HUDEP-2 (cell line): ENCODE measurements at regions not wholly inside any gene's neighbourhood (a gene's known extent, or its start where the extent isn't known, plus 50 kb on each side); places are given as distances from the start of the nearest gene placed in this dataset.
"Not testable (repeated sequence)": the region's sequence is repeated elsewhere in the genome, so short reads cannot be mapped to it uniquely, and the experiment has no call there.

Experiments
- DNase-seq, 76 experiments: peaks; one replicate each; lab custom pipeline; 2025; ENCODE audit not compliant: unreplicated experiment in 76 of 76; lab: John Stamatoyannopoulos, UW

DNA sequence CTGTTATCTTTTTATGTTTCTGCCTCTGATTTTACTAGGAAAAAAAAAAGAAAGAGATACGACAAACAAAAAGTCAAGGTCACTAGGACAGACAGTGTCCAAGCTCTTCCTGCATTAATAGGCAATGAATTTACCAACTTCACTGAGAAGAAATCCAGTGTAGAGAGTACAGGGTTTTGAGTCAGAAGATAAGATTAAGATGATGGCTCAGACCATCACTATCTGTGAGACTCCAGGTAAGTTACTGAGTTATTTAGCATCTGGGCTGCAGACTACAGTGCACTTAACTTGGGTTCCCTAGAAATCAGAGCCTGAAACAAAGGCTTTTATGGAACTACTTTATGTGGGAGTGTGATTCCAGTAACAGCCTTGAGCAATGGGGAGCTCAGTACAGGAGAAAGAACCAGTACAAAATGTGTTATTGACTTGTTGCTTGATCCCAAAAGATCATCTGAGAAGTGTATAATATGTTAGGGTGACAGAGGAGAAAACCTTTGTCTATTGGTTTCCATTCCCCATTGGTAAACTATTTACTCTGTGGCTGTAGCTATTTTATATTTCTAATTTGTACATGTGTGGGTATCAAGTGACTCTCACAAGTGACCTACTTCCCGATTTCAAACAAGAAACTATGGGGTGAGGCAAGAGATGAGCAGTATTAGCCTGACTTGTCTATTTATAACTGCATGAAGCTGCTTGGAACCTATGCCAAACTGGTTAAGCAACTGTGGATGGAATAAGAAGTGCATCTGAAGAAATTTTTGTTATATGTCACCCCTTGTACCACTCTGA lies 395.8 kb downstream of the RAB38 start:
- DNase-seq, result no peak

DNA sequence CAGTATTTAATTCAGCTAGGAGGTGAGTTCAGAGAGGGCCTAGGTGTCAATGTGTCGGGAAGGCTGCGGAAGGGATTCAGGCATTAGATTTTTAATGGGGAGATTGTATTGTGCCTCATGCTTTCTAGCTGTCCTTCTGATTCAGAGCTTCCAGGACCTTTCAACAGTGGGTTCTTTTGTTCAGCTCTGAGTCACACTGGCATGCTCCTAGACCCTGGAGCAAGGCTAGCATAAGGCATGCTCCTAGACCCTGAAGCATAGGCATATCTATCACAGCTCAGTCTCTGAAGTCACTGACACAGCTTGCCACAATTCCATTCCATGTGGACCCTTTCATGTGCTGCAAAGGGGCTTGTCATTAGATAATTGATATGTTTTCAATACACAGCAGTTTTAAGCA lies 396.9 kb downstream of the RAB38 start:
- DNase-seq, result no peak

- DNase-seq, result peak in 5 of 76 experiments; percentile 1 to 6 (median 5)
Measured at GRCh38 chr11:87775036-87775435, 400.2 kb downstream of the RAB38 start.

- no peak for DNase-seq
Measured at GRCh38 chr11:87769661-87770060, 405.6 kb downstream of the RAB38 start.

GRCh38 chr11:87767615-87768014 lies 407.6 kb downstream of the RAB38 start:
- no peak for DNase-seq

DNA sequence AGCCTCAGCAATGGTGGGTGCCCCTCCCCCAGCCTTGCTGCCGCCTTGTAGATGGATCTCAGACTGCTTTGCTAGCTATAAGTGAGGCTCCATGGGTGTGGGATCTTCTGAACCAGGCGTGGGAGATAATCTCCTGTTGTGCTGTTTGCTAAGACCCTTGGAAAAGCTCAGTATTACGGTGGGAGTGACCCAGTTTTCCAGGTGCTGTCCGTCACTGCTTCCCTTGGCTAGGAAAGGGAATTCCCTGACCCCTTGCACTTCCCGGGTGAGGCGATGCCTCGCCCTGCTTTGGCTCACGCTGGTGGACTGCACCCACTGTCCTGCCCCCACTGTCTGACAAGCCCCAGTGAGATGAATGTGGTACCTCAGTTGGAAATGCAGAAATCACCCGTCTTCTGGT lies 411.2 kb downstream of the RAB38 start:
- DNase-seq, result not testable (repeated sequence)

GRCh38 chr11:87754685-87755084 lies 420.6 kb downstream of the RAB38 start:
- DNase-seq, result no peak

GRCh38 chr11:87753143-87753542 lies 422.1 kb downstream of the RAB38 start:
- no peak for DNase-seq

GRCh38 chr11:87743007-87743406 lies 432.2 kb downstream of the RAB38 start:
- DNase-seq, result no peak

DNA sequence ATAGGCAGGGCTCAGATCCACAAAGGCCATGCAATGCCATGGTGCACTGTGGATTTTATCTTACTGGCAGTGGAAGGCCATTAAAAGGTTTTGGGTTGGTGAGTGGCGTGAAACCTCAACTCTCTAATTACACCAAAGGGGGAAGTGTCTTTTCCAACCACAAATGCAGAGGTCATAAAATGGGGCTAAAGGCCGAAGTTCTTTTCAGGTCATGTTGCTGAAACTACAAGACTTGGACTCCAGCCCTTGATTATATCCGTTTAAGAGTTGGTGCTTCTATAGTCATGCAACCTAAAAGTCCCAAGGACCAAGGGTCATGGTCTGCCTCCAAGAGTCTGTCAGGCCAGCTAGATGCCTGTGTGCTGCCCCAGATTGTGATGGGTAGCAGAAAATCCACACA lies 434.3 kb downstream of the RAB38 start:
- no peak for DNase-seq

DNA sequence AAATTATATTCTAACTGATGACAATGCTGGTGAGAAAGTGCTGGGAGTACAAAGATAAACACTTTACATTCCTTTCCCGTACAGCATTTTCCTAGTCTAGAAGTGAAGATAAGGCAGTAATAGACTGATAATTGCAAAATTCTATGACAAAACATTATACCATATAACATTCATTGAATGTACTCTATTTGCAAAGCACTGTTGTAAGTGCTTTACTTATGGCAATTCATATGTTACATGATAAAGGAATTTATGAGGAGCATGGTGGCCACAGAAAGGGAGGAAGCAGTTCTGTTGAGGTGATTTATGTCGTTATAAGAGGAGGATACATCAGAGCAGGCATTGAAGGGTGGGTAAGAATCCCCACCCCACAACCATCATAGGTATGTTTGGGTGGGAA lies 434.8 kb downstream of the RAB38 start:
- no peak for DNase-seq

- DNase-seq, result no peak
Measured at GRCh38 chr11:87739766-87740165, 435.5 kb downstream of the RAB38 start.

- no peak for DNase-seq
Measured at GRCh38 chr11:87739261-87739660, 436.0 kb downstream of the RAB38 start.

DNA sequence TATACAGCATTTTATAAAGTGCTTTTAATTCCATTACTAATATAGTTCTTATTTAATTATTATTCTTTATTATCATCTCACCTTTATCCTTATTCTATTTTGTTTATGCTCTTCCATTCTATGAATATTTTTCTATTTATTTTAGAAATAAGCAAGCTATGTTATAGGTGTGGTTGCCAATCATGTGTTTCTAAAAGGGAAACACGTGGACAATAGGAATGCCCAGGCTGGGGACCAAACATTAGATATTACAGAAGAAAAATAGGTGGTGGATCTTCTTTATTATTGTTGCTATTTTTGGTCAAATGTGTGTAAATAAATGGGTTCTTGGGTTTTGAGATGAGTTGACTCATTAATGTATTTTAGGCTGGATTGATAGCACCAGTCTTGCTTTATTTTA lies 438.3 kb downstream of the RAB38 start:
- DNase-seq, result no peak

GRCh38 chr11:87726506-87726905 lies 448.7 kb downstream of the RAB38 start:
- no peak for DNase-seq

- no peak for DNase-seq
Measured at GRCh38 chr11:87724358-87724757, 450.9 kb downstream of the RAB38 start.

- DNase-seq, result peak in 20 of 76 experiments; percentile 1 to 44 (median 13)
Measured at GRCh38 chr11:87722756-87723565, 452.3 kb downstream of the RAB38 start.

- no peak for DNase-seq
Measured at GRCh38 chr11:87719326-87720073, 455.7 kb downstream of the RAB38 start.

DNA sequence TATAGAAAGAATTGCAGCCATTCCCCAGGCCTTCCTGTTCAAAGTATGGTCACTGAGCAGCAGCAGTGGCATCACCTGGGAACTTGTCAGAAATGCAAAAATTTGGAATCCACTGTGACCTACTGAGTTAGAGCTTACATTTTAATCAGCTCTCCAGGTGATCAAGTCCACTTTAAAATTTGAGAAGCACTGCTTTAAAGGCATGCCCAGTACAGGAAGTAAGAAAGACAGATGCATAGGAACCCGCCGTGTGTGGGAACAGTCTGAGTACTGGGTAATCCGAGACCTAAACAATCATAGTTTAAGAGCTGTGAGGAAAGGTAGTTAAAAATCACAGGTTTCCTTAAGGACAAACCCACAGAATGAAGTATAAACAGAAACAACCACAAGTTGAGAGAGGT lies 462.4 kb downstream of the RAB38 start:
- no peak for DNase-seq

- no peak for DNase-seq
Measured at GRCh38 chr11:87712391-87712790, 462.9 kb downstream of the RAB38 start.

DNA sequence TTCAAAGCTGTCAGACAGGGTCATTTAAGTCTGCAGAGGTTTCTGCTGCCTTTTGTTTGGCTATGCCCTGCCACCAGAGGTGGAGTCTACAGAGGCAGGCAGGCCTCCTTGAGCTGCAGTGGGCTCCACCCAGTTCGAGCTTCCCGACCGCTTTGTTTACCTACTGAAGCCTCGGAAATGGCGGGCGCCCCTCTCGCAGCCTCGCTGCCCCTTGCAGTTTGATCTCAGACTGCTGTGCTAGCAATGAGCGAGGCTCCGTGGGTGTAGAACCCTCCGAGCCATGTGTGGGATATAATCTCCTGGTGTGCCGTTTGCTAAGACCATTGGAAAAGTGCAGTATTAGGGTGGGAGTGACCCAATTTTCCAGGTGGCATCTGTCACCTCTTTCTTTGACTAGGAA lies 471.7 kb downstream of the RAB38 start:
- not testable (repeated sequence) for DNase-seq
